Common myeloid progenitor, CD34-positive (primary cell): ENCODE measurements at regions not wholly inside any gene's neighbourhood (a gene's known extent, or its start where the extent isn't known, plus 50 kb on each side); places are given as distances from the start of the nearest gene placed in this dataset.

ENCODE experiments used
- CTCF ChIA-PET: fragments of 350-600 bp; sonication (Branson Sonifier 250); formaldehyde crosslinking; loops from one replicate; lab custom pipeline; 2021; ENCODE audit warnings: antibody characterized with exemption; lab: Charles Lee
- POLR2A ChIA-PET: fragments of 350-600 bp; sonication (Branson Sonifier 250); formaldehyde crosslinking; loops from one replicate; lab custom pipeline; 2021; ENCODE audit warnings: antibody characterized with exemption; lab: Charles Lee
- DNase-seq, 3 donors: peaks; one replicate each; pipeline versions ENCODE4 v3.0.0 to v3.0.0-alpha.2; 2013
- H3K27ac ChIP-seq, 2 experiments: 1 replicate in 1 of 2; 2 replicates in 1 of 2; pipeline ENCODE4 v1.7.0; 2013; ENCODE audit warnings: inconsistent platforms in 2 of 2, low read length in 2 of 2, mild to moderate bottlenecking in 2 of 2, low read depth in 1 of 2, moderate library complexity in 1 of 2; ENCODE audit not compliant: severe bottlenecking in 2 of 2, insufficient read depth in 1 of 2, poor library complexity in 1 of 2
- H3K27me3 ChIP-seq, 5 experiments: replicated peaks in 2 of 5; 1 replicate in 3 of 5; 2 replicates in 2 of 5; pipeline versions ENCODE4 v1.6.1 to v1.7.0; 2013; ENCODE audit warnings: low read length in 4 of 5, mild to moderate bottlenecking in 2 of 5, moderate library complexity in 2 of 5, inconsistent platforms in 1 of 5; ENCODE audit not compliant: insufficient read depth in 5 of 5, control insufficient read depth in 4 of 5
- H3K36me3 ChIP-seq, 4 experiments: 1 replicate in 2 of 4; 2 replicates in 2 of 4; pipeline versions ENCODE4 v1.6.1 to v1.7.0; 2013; ENCODE audit warnings: low read length in 3 of 4, control low read depth in 1 of 4, mild to moderate bottlenecking in 1 of 4; ENCODE audit not compliant: control insufficient read depth in 4 of 4, insufficient read depth in 4 of 4
- H3K4me1 ChIP-seq, 4 experiments: 1 replicate in 3 of 4; 2 replicates in 1 of 4; pipeline versions ENCODE4 v1.6.1 to v1.7.1; 2013; ENCODE audit warnings: low read length in 3 of 4, mild to moderate bottlenecking in 3 of 4, control low read depth in 1 of 4, inconsistent platforms in 1 of 4, moderate library complexity in 1 of 4; ENCODE audit not compliant: control insufficient read depth in 4 of 4, insufficient read depth in 4 of 4; ENCODE audit errors: control extremely low read depth in 1 of 4
- H3K4me3 ChIP-seq, 7 experiments: 1 replicate in 4 of 7; 2 replicates in 3 of 7; pipeline versions ENCODE4 v1.5.1 to v1.7.0; 2013; ENCODE audit warnings: mild to moderate bottlenecking in 7 of 7, low read length in 6 of 7, moderate library complexity in 6 of 7, inconsistent platforms in 2 of 7, low read depth in 2 of 7, control low read depth in 1 of 7; ENCODE audit not compliant: insufficient read depth in 4 of 7, control insufficient read depth in 1 of 7; ENCODE audit errors: extremely low read depth in 1 of 7
- H3K9me3 ChIP-seq, 5 experiments: 1 replicate in 4 of 5; 2 replicates in 1 of 5; pipeline versions ENCODE4 v1.6.1 to v1.7.1; 2013; ENCODE audit warnings: low read length in 4 of 5, mild to moderate bottlenecking in 2 of 5, inconsistent platforms in 1 of 5, low read depth in 1 of 5, moderate library complexity in 1 of 5; ENCODE audit not compliant: control insufficient read depth in 4 of 5, insufficient read depth in 2 of 5; ENCODE audit errors: control extremely low read depth in 1 of 5
- WGBS: methylation state at CpG from one replicate; pipeline ENCODE4 v1.1.5; 2013; ENCODE audit not compliant: insufficient coverage; 5-methylcytosine and 5-hydroxymethylcytosine counted together

DNA sequence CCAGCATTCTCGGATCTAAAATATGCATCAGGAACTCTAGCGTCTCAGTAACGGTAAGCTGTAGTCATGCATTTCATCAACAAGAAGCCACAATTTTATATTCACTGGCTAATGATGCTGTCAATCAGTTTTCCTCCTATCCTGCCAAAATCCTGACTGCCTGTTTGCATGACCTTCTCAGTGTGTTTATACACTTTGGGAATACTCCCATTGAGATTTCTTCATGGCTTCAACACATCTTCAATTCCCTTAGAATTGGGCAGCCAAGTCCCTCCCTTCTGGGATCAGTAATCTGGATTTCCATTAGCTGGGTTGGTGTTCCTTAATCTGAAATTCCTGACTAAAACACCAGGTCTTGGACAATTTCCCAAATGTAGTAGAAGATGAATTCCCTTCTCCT is 348.9 kb upstream of the DYNLRB2 start:
- H3K9me3 ChIP-seq, result no peaks in the 10 kb centered on the region
- WGBS, result 100% methylated on average over 3 of the region's 3 CpGs
- ChIA-PET POLR2A (no interaction called here), CTCF (interaction anchor here (0.6 kb wide), 1 partner anchor 26 kb away, joined by 4 read pairs; no protein-coding TSS in a partner anchor)
- H3K4me1 ChIP-seq, result no peaks in the 10 kb centered on the region
- H3K27ac ChIP-seq, result no peak overlapping the region
- no peak for DNase-seq
- H3K36me3 ChIP-seq, result no peaks in the 10 kb centered on the region
- H3K4me3 ChIP-seq, result no peak overlapping the region
- peaks cover 0 to 9% (median 0%) of the 10 kb centered on the region in 5 experiments for H3K27me3 ChIP-seq

DNA sequence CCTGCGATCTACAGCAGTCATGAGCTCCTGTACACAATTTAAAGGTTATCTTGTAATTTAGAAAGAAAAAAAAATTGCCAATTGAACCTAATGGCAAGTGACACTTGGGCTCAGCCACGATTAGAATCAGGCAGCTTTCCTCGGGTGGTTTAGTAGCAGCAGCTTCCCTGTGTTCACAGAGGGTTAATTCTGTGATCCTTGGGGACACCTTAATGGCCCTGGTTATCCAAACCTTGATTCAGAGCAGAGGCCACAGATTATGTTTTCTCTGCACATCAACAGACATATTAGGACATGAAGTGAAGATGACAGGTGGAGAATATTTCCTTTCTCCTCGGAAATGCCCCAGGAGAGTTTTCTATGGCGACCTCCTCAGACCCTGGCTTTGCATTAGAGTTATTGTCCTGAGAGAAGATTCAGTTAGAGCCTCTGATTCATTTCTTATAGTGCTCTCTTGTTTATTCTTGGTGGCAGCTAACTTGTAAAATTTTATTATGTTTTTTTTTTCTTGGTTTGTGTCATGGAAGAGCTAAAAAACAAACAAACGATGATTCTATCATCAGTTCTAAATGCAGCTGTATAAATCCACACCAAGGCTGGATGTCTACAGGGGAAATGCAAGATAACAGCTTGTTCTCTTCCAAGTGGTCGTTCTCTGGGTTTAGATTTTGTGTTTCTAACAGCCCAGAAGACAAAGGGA is 351.2 kb upstream of the DYNLRB2 start:
- H3K27ac ChIP-seq, result no peak overlapping the region
- H3K27me3 ChIP-seq, result peaks cover 0 to 9% (median 0%) of the 10 kb centered on the region in 5 experiments
- CTCF ChIA-PET, result no interaction called here
- no peak for DNase-seq
- H3K36me3 ChIP-seq, result no peaks in the 10 kb centered on the region
- POLR2A ChIA-PET, result no interaction called here
- H3K4me1 ChIP-seq, result no peaks in the 10 kb centered on the region
- no peak overlapping the region for H3K4me3 ChIP-seq
- WGBS, result 80% methylated on average over 4 of the region's 7 CpGs
- no peaks in the 10 kb centered on the region for H3K9me3 ChIP-seq

GRCh38 chr16:80176114-80176513 is 364.7 kb upstream of the DYNLRB2 start:
- 88% methylated on average over 1 of the region's 1 CpG for WGBS
- no peak overlapping the region for H3K27ac ChIP-seq
- POLR2A ChIA-PET, result no interaction called here
- no peak overlapping the region for H3K4me3 ChIP-seq
- no peaks in the 10 kb centered on the region for H3K4me1 ChIP-seq
- H3K9me3 ChIP-seq, result no peaks in the 10 kb centered on the region
- no peaks in the 10 kb centered on the region for H3K36me3 ChIP-seq
- no peaks in the 10 kb centered on the region for H3K27me3 ChIP-seq
- CTCF ChIA-PET, result no interaction called here
- DNase-seq, result no peak

DNA sequence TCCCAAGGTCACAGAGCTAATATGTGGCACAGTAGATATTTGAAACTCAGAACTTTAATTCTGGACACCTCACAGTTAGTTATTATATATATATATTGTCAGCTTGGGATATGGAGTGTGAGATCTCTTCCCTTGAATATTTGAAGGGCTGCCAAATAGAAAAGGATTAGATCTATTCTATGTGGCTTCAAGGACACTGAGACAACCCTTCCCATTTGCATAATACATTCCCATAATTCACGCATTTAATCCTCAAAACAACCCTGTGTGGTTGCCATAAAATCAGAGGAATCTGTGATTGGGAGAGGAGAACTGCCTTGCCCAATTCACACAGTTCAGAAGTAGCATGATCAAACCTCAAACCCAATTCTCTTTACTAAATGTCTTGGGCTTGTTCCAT is 365.8 kb upstream of the DYNLRB2 start:
- no peak overlapping the region for H3K4me3 ChIP-seq
- H3K27ac ChIP-seq, result no peak overlapping the region
- ChIA-PET CTCF (no interaction called here), POLR2A (no interaction called here)
- DNase-seq, result no peak
- no peaks in the 10 kb centered on the region for H3K9me3 ChIP-seq
- WGBS, result no CpG with 5 or more reads among the region's 1 CpG
- H3K4me1 ChIP-seq, result no peaks in the 10 kb centered on the region
- H3K36me3 ChIP-seq, result no peaks in the 10 kb centered on the region
- H3K27me3 ChIP-seq, result no peaks in the 10 kb centered on the region

GRCh38 chr16:80174416-80174815 is 366.4 kb upstream of the DYNLRB2 start:
- Histone ChIP-seq H3K9me3 (no peaks in the 10 kb centered on the region), H3K36me3 (no peaks in the 10 kb centered on the region), H3K4me3 (no peak overlapping the region), H3K4me1 (no peaks in the 10 kb centered on the region), H3K27ac (no peak overlapping the region), H3K27me3 (no peaks in the 10 kb centered on the region)
- ChIA-PET CTCF (no interaction called here), POLR2A (no interaction called here)
- DNase-seq, result no peak
- WGBS, result 100% methylated on average over 1 of the region's 2 CpGs

DNA sequence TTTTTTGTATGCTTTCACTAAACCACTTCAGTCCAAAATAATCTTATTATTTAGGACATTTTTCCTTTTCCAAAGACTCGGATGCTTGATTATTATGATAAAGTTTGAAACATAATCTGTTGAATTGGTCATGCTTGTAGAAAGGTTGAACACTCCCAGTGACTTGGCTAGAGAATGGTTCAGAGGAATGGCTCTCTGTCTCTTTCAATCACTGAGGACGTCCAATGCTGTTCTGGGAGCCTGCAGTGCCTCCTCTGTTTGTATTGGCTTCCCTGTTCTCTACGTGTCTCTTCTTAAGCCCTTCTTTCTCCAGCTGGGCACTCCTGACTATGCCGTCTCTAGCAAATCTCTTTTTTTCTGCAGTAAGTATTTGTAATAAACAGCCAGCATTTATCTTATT is 369.0 kb upstream of the DYNLRB2 start:
- ChIA-PET POLR2A (no interaction called here), CTCF (no interaction called here)
- WGBS, result 89% methylated on average over 1 of the region's 4 CpGs
- Histone ChIP-seq H3K4me3 (no peak overlapping the region), H3K27me3 (no peaks in the 10 kb centered on the region), H3K36me3 (no peaks in the 10 kb centered on the region), H3K9me3 (no peaks in the 10 kb centered on the region), H3K4me1 (peaks cover 0 to 6% (median 0%) of the 10 kb centered on the region in 4 experiments), H3K27ac (no peak overlapping the region)
- DNase-seq, result no peak

GRCh38 chr16:80171199-80171598 is 369.6 kb upstream of the DYNLRB2 start:
- ChIA-PET CTCF (no interaction called here), POLR2A (no interaction called here)
- no peaks in the 10 kb centered on the region for H3K27me3 ChIP-seq
- H3K4me3 ChIP-seq, result no peak overlapping the region
- peaks cover 0 to 6% (median 0%) of the 10 kb centered on the region in 4 experiments for H3K4me1 ChIP-seq
- no peak for DNase-seq
- no peak overlapping the region for H3K27ac ChIP-seq
- no peaks in the 10 kb centered on the region for H3K9me3 ChIP-seq
- no peaks in the 10 kb centered on the region for H3K36me3 ChIP-seq
- 94% methylated on average over 4 of the region's 4 CpGs for WGBS
